Pulmonary artery endothelial cell (primary cell): ENCODE measurements at regions not wholly inside any gene's neighbourhood (a gene's known extent, or its start where the extent isn't known, plus 50 kb on each side); places are given as distances from the start of the nearest gene placed in this dataset.

Experiments
- DNase-seq: peaks from one replicate; pipeline ENCODE4 v3.0.0-alpha.2; 2011; ENCODE audit warnings: low read depth, low spot score

GRCh38 chr2:217479566-217479965 is 523.2 kb downstream of the TNS1 start:
- no peak for DNase-seq

- no peak for DNase-seq
Measured at GRCh38 chr2:217478831-217479455, 523.9 kb downstream of the TNS1 start.

GRCh38 chr2:217477583-217477982 is 525.2 kb downstream of the TNS1 start:
- DNase-seq = no peak

- no peak for DNase-seq
Measured at GRCh38 chr2:217475791-217476190, 527.0 kb downstream of the TNS1 start.

GRCh38 chr2:217475101-217475500 is 527.7 kb downstream of the TNS1 start:
- no peak for DNase-seq

GRCh38 chr2:217471319-217471718 is 531.5 kb downstream of the TNS1 start:
- DNase-seq = no peak

- no peak for DNase-seq
Measured at GRCh38 chr2:217469203-217469810, 533.5 kb downstream of the TNS1 start.

- DNase-seq = no peak
Measured at GRCh38 chr2:217468042-217468830, 534.6 kb downstream of the TNS1 start.

GRCh38 chr2:217467331-217467730 is 535.5 kb downstream of the TNS1 start:
- no peak for DNase-seq

- DNase-seq = no peak
Measured at GRCh38 chr2:217466805-217467204, 536.0 kb downstream of the TNS1 start.

- DNase-seq = no peak
Measured at GRCh38 chr2:217466104-217466503, 536.7 kb downstream of the TNS1 start.

GRCh38 chr2:217465100-217465499 is 537.7 kb downstream of the TNS1 start:
- DNase-seq = no peak

GRCh38 chr2:217463402-217464075 is 539.3 kb downstream of the TNS1 start:
- no peak for DNase-seq

GRCh38 chr2:217462121-217462520 is 540.7 kb downstream of the TNS1 start:
- no peak for DNase-seq

GRCh38 chr2:217461674-217462073 is 541.1 kb downstream of the TNS1 start:
- no peak for DNase-seq

GRCh38 chr2:217459680-217460405 is 543.0 kb downstream of the TNS1 start:
- DNase-seq = no peak

- no peak for DNase-seq
Measured at GRCh38 chr2:217459016-217459415, 543.8 kb downstream of the TNS1 start.

- no peak for DNase-seq
Measured at GRCh38 chr2:217456016-217456415, 546.8 kb downstream of the TNS1 start.

GRCh38 chr2:217452928-217453327 is 549.9 kb downstream of the TNS1 start:
- DNase-seq = no peak

- no peak for DNase-seq
Measured at GRCh38 chr2:217451666-217452065, 551.1 kb downstream of the TNS1 start.

GRCh38 chr2:217449444-217449843 is 553.4 kb downstream of the TNS1 start:
- DNase-seq = no peak
